Pancreas (tissue), 10 donors: ENCODE measurements at regions not wholly inside any gene's neighbourhood (a gene's known extent, or its start where the extent isn't known, plus 50 kb on each side); places are given as distances from the start of the nearest gene placed in this dataset.

Experiments
- ATAC-seq, 4 donors: fragments of 200-7000 bp; cut with Tn5 transposase; one replicate each; pipeline versions ENCODE4 v1.8.0 to v1.9.1; 2020; ENCODE audit warnings: mild to moderate bottlenecking in 4 of 4, moderate library complexity in 4 of 4
- DNase-seq, 6 donors: peaks; one replicate each; pipeline ENCODE4 v3.0.0-alpha.2; 2020
- FAIRE-seq: peaks from 2 replicates; lab custom pipeline; 2012; peaks lifted over from hg19 to GRCh38; lab: Jason Lieb, UNC
- H3K27ac ChIP-seq, 4 donors: fragments of 200-600 bp; sonication (generic); 1 replicate in 3 of 4; 2 replicates in 1 of 4; pipeline versions ENCODE4 v1.5.0 to v1.8.0; 2020
- H3K27me3 ChIP-seq, 4 donors: fragments of 200-600 bp; one replicate each; pipeline ENCODE4 v1.8.0; 2021
- H3K36me3 ChIP-seq, 3 donors: fragments of 200-600 bp; sonication (generic) in 1 of 3; one replicate each; pipeline versions ENCODE4 v1.5.0 to v1.8.0; 2020 to 2021
- H3K4me1 ChIP-seq, 3 donors: fragments of 200-600 bp; one replicate each; pipeline ENCODE4 v1.8.0; 2021
- H3K4me3 ChIP-seq, 4 donors: fragments of 200-600 bp; sonication (generic) in 2 of 4; one replicate each; pipeline versions ENCODE4 v1.5.0 to v1.8.0; 2020 to 2021
- H3K9me3 ChIP-seq, 4 donors: fragments of 200-600 bp; one replicate each; pipeline ENCODE4 v1.8.0; 2021
- CTCF ChIP-seq, 4 donors: fragments of 200-600 bp; sonication (generic) in 3 of 4; IDR thresholded peaks; one replicate each; pipeline versions ENCODE4 v1.5.0 to v1.8.0; 2021; ENCODE audit warnings: antibody characterized with exemption in 4 of 4
- WGBS, 2 donors: extraction: QIAGEN DNeasy Blood & Tissue Kit; methylation state at CpG; one replicate each; pipeline ENCODE4 v1.1.7; 2013; 5-methylcytosine and 5-hydroxymethylcytosine counted together
- intact Hi-C, 3 donors: fragments of 100-400 bp; cut with DNase I; formaldehyde crosslinking; loops; one replicate each; pipeline versions ENCODE4 v1.11.1 to v1.14.2; 2022
- donor health status: healthy with polysubstance abuse.
- donor health status: DM: no; HTN: no; CAD: no; lungs with moderate emphysema.
- donor health status: DM: no; HTN: no; CAD: no.
- donor health status: control.
- donor health status: control.
- donor health status: Bipolar disorder and iron deficiency.
- donor health status: DM: yes; HTN: yes; CAD: no.
- donor health status: DM: no; HTN: no; CAD: no.
- donor health status: DM: no; HTN: no; CAD: no.
- donor health status: DM: yes; HTN: yes; CAD: no.

GRCh38 chr3:28951772-28952556 lies 328.9 kb upstream of the RBMS3 start:
- no peak for ATAC-seq

GRCh38 chr3:28958656-28959055 lies 322.2 kb upstream of the RBMS3 start:
- Histone ChIP-seq H3K36me3 (no peaks in the 10 kb centered on the region), H3K4me1 (no peaks in the 10 kb centered on the region), H3K27me3 (no peaks in the 10 kb centered on the region), H3K27ac (no peak overlapping the region), H3K9me3 (no peaks in the 10 kb centered on the region), H3K4me3 (no peak overlapping the region)
- 64 to 74% methylated on average over 3 of the region's 3 CpGs for WGBS, 2 donors
- DNase-seq = peak in 1 of 6 donors; percentile 33
- FAIRE-seq = no peak
- ATAC-seq = no peak
- no peak for TF ChIP-seq CTCF (IDR thresholded peaks at IDR 0.05)
- intact Hi-C loops = no loop called here

More at GRCh38 chr3:28951772-28952556, 328.9 kb upstream of the RBMS3 start:
- no peak for TF ChIP-seq CTCF (IDR thresholded peaks at IDR 0.05)
- DNase-seq (no peak), FAIRE-seq (no peak)
- 55 to 60% methylated on average over 4 of the region's 4 CpGs for WGBS, 2 donors
- Histone ChIP-seq H3K4me1 (no peaks in the 10 kb centered on the region), H3K9me3 (no peaks in the 10 kb centered on the region), H3K4me3 (no peak overlapping the region), H3K27me3 (no peaks in the 10 kb centered on the region), H3K36me3 (no peaks in the 10 kb centered on the region), H3K27ac (no peak overlapping the region)
- intact Hi-C loops = no loop called here

- FAIRE-seq = no peak
- TF ChIP-seq CTCF (IDR thresholded peaks at IDR 0.05) = no peak
- no peak for DNase-seq
- Histone ChIP-seq H3K4me3 (no peak overlapping the region), H3K9me3 (no peaks in the 10 kb centered on the region), H3K27me3 (no peaks in the 10 kb centered on the region), H3K4me1 (no peaks in the 10 kb centered on the region), H3K27ac (no peak overlapping the region), H3K36me3 (no peaks in the 10 kb centered on the region)
- intact Hi-C loops = no loop called here
- no peak for ATAC-seq
- WGBS, 2 donors = 49 to 56% methylated on average over 3 of the region's 3 CpGs
These were observed 309.7 kb upstream of the RBMS3 start for GRCh38 chr3:28971156-28971555.

- no peak overlapping the region for H3K27ac ChIP-seq
- no peak for FAIRE-seq
- H3K27me3 ChIP-seq = no peaks in the 10 kb centered on the region
- H3K36me3 ChIP-seq = no peaks in the 10 kb centered on the region
- TF ChIP-seq CTCF (IDR thresholded peaks at IDR 0.05) = no peak
- H3K4me1 ChIP-seq = no peaks in the 10 kb centered on the region
- no peaks in the 10 kb centered on the region for H3K9me3 ChIP-seq
- WGBS, 2 donors = 28 to 40% methylated on average over 3 of the region's 3 CpGs
- H3K4me3 ChIP-seq = no peak overlapping the region
- no peak for ATAC-seq
- no peak for DNase-seq
- intact Hi-C loops = no loop called here
These were observed 307.9 kb upstream of the RBMS3 start for GRCh38 chr3:28972921-28973320.

GRCh38 chr3:28973609-28974008 lies 307.3 kb upstream of the RBMS3 start:
- FAIRE-seq = no peak
- H3K27ac ChIP-seq = no peak overlapping the region
- no peak for ATAC-seq
- no peaks in the 10 kb centered on the region for H3K9me3 ChIP-seq
- H3K4me3 ChIP-seq = no peak overlapping the region
- no peaks in the 10 kb centered on the region for H3K27me3 ChIP-seq
- no peaks in the 10 kb centered on the region for H3K36me3 ChIP-seq
- no peak for DNase-seq
- no peak for TF ChIP-seq CTCF (IDR thresholded peaks at IDR 0.05)
- H3K4me1 ChIP-seq = no peaks in the 10 kb centered on the region
- intact Hi-C loops = no loop called here
